ENCODE measurements at regions not wholly inside any gene's neighbourhood (a gene's known extent, or its start where the extent isn't known, plus 50 kb on each side); places are given as distances from the start of the nearest gene placed in this dataset.
A peak's percentile ranks its signal among the peaks of the same experiment; 100 is the strongest.

DNA sequence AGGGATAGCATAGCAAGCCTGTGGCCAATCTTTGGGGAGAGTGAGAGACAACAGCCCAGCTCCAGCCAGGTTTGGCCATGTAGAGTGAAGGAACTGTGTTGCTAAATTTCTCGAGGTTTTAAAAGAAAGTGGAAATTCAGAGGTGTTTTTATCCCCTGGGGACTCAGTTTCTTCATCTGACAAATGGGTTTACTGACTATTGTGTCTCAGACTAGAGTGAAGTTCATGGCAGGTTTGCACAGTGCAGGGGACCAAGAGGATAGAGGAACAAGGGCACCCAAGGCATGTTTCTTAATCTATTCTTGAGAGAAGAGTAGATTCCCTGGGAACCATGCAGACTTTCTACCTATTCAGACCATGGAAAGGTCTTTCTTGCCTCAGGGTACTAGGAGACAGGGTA lies 555.8 kb upstream of the C16orf82 start:
- DNase-seq (ENCODE audit: extremely low read depth in 1 of 4, low spot score in 3 of 4) (no peak), FAIRE-seq (no peak), ATAC-seq (no peak)
- BruUV-seq (replicated peaks) = no TSS peak
- no peak overlapping the region for H3K9ac ChIP-seq (ENCODE audit: insufficient read depth in 1 of 2, low read depth in 2 of 2, low read length in 2 of 2)
- no peaks in the 10 kb centered on the region for H3K9me3 ChIP-seq (replicated peaks; ENCODE audit: control insufficient read depth, insufficient read depth, low read depth, low read length)
- in situ Hi-C loops (cut with MboI) (no loop called here), intact Hi-C loops (cut with micrococcal nuclease) (no loop called here)
- POLR2A ChIA-PET = no interaction called here
- H3K27me3 ChIP-seq (ENCODE audit: control insufficient read depth in 2 of 2, insufficient read depth in 2 of 2, low read length in 2 of 2) = peaks cover 0 to 5% of the 10 kb centered on the region in 2 experiments; a peak in 2 of 5 replicates
- H3K4me3 ChIP-seq = no peak overlapping the region
- 0% methylated on average over 1 of the region's 1 CpG for WGBS (ENCODE audit: insufficient coverage, low coverage, missing lambda C conversion rate)
- TF ChIP-seq RBM25 (IDR thresholded peaks at IDR 0.05; ENCODE audit: low read depth, low read length, severe bottlenecking) (peak; percentile 65), HDAC3 (IDR thresholded peaks at IDR 0.05; ENCODE audit: borderline replicate concordance, partially characterized antibody) (no peak)
- H3K36me3 ChIP-seq (ENCODE audit: control insufficient read depth, insufficient read depth, low read length) = no peaks in the 10 kb centered on the region
- no peak overlapping the region for H3K27ac ChIP-seq (ENCODE audit: extremely low read depth, low read depth, low read length)
- no peak overlapping the region for H3K4me2 ChIP-seq (ENCODE audit: insufficient read depth, low read length)
- no peaks in the 10 kb centered on the region for H3K4me1 ChIP-seq (replicated peaks in 1 of 2; ENCODE audit: control insufficient read depth in 2 of 2, insufficient read depth in 2 of 2, low read length in 2 of 2)
- no peaks in the 10 kb centered on the region for H4K20me1 ChIP-seq (replicated peaks; ENCODE audit: control insufficient read depth, insufficient read depth, low read length)
- H3K79me2 ChIP-seq (ENCODE audit: control insufficient read depth, insufficient read depth, low read length) = no peaks in the 10 kb centered on the region
- CTCF ChIA-PET (ENCODE audit: low intra/inter-chr PET ratio) = no interaction called here
- no peak overlapping the region for H2AFZ ChIP-seq (ENCODE audit: low read depth, low read length)
- no peaks in the 10 kb centered on the region for H3K9me1 ChIP-seq (ENCODE audit: control insufficient read depth, insufficient read depth, low read length)

DNA sequence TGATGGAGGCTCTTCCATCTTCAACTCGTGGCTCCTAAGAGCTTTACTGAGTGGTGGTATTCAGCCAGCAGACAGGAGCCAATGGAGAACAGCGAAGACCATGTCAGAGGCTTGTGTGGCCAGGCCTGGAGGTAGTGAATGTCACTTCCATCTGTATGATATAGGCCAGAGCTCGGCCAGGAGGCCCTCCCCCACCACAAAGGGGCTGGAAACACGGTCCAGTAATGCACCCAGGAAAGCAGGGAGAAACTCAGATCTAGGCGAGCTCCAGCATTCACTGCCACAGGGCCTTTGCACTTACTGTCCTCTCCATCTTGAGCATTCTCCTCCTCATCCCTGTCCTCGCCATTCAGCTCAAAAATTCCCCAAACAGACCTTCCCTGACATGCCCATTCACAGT lies 555.3 kb upstream of the C16orf82 start:
- H4K20me1 ChIP-seq (replicated peaks; ENCODE audit: control insufficient read depth, insufficient read depth, low read length) = no peaks in the 10 kb centered on the region
- H3K9me3 ChIP-seq (replicated peaks; ENCODE audit: control insufficient read depth, insufficient read depth, low read depth, low read length) = no peaks in the 10 kb centered on the region
- TF ChIP-seq, protein P1, sequence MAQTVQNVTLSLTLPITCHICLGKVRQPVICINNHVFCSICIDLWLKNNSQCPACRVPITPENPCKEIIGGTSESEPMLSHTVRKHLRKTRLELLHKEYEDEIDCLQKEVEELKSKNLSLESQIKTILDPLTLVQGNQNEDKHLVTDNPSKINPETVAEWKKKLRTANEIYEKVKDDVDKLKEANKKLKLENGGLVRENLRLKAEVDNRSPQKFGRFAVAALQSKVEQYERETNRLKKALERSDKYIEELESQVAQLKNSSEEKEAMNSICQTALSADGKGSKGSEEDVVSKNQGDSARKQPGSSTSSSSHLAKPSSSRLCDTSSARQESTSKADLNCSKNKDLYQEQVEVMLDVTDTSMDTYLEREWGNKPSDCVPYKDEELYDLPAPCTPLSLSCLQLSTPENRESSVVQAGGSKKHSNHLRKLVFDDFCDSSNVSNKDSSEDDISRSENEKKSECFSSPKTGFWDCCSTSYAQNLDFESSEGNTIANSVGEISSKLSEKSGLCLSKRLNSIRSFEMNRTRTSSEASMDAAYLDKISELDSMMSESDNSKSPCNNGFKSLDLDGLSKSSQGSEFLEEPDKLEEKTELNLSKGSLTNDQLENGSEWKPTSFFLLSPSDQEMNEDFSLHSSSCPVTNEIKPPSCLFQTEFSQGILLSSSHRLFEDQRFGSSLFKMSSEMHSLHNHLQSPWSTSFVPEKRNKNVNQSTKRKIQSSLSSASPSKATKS (CRISPR knock-in tag; IDR thresholded peaks at IDR 0.05) = no peak
- TF ChIP-seq RBM25 (IDR thresholded peaks at IDR 0.05; ENCODE audit: low read depth, low read length, severe bottlenecking) = peak; percentile 68
- ChIA-PET CTCF (ENCODE audit: low intra/inter-chr PET ratio) (interaction anchor here (0.7 kb wide), 1 partner anchor 940 kb away, joined by 3 read pairs; no protein-coding TSS in a partner anchor), POLR2A (no interaction called here)
- no TSS peak for BruUV-seq (replicated peaks)
- DNase-seq (ENCODE audit: extremely low read depth in 1 of 4, low spot score in 3 of 4) (no peak), FAIRE-seq (no peak), ATAC-seq (no peak)
- H3K36me3 ChIP-seq (ENCODE audit: control insufficient read depth, insufficient read depth, low read length) = no peaks in the 10 kb centered on the region
- no peak overlapping the region for H3K4me3 ChIP-seq
- no peaks in the 10 kb centered on the region for H3K4me1 ChIP-seq (replicated peaks in 1 of 2; ENCODE audit: control insufficient read depth in 2 of 2, insufficient read depth in 2 of 2, low read length in 2 of 2)
- H3K27me3 ChIP-seq (ENCODE audit: control insufficient read depth in 2 of 2, insufficient read depth in 2 of 2, low read length in 2 of 2) = peaks cover 0 to 5% of the 10 kb centered on the region in 2 experiments; a peak in 2 of 5 replicates
- WGBS (ENCODE audit: insufficient coverage, low coverage, missing lambda C conversion rate) = 2% methylated on average over 5 of the region's 6 CpGs
- no peak overlapping the region for H3K27ac ChIP-seq (ENCODE audit: extremely low read depth, low read depth, low read length)
- intact Hi-C loops (cut with micrococcal nuclease) (no loop called here), in situ Hi-C loops (cut with MboI) (no loop called here)
- no peak overlapping the region for H3K4me2 ChIP-seq (ENCODE audit: insufficient read depth, low read length)
- no peaks in the 10 kb centered on the region for H3K9me1 ChIP-seq (ENCODE audit: control insufficient read depth, insufficient read depth, low read length)
- H3K79me2 ChIP-seq (ENCODE audit: control insufficient read depth, insufficient read depth, low read length) = no peaks in the 10 kb centered on the region
- no peak overlapping the region for H3K9ac ChIP-seq (ENCODE audit: insufficient read depth in 1 of 2, low read depth in 2 of 2, low read length in 2 of 2)
- no peak overlapping the region for H2AFZ ChIP-seq (ENCODE audit: low read depth, low read length)
